ENCODE measurements at regions not wholly inside any gene's neighbourhood (a gene's known extent, or its start where the extent isn't known, plus 50 kb on each side); places are given as distances from the start of the nearest gene placed in this dataset.

DNA sequence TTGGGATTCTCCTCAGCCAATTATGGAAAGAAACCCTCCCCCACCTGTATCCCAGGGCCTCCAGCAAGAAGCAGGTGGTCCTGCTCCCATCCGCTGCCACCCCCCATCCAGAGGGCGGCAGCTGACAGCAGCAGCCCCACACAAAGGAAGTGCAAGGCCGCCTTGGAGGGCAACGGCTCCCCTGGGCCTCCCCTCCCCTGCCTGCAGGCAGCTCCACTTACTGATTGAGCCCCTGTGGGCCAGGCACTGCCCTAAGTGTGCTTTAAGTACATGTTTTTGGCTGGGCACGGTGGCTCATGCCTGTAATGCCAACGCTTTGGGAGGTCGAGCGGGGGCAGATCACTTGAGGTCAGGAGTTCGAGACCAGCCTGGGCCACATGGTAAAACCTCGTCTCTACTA, 257.6 kb downstream of the PARN start:
- no peak overlapping the region for H3T11ph ChIP-seq (ENCODE audit: low read length)
- Mint-ChIP-seq H3K9me3 (no peaks in the 10 kb centered on the region), H3K27me3 (ENCODE audit: low read depth) (no peaks in the 10 kb centered on the region; the same call in none of the 2 replicates), H3K4me3 (no peak overlapping the region), H3K27ac (peak overlapping the region in 1 of 3 experiments; percentile 55; a peak in 1 of 7 replicates), H3K36me3 (ENCODE audit: insufficient read depth in 1 of 3, low read depth in 3 of 3) (no peaks in the 10 kb centered on the region), H3K4me1 (peaks cover 4 to 13% of the 10 kb centered on the region in 2 experiments; a peak in 2 of 4 replicates)
- no peak overlapping the region for H2AK5ac ChIP-seq (ENCODE audit: insufficient read length, low read length)
- H3K56ac ChIP-seq (ENCODE audit: insufficient read length, low read depth, low read length): no peak overlapping the region
- no CpG with 5 or more reads among the region's 10 CpGs for WGBS (ENCODE audit: extremely low coverage, insufficient read length, low lambda C conversion rate)
- H3K27ac ChIP-seq (ENCODE audit: insufficient read length, low read depth, low read length): no peak overlapping the region
- no peak overlapping the region for H4K5ac ChIP-seq (ENCODE audit: insufficient read length, low read depth, low read length)
- H3K4me1 ChIP-seq (ENCODE audit: insufficient read depth, low read length): no peaks in the 10 kb centered on the region
- no peak overlapping the region for H2BK120ac ChIP-seq (ENCODE audit: low read depth, low read length, poor library complexity, severe bottlenecking)
- DNase-seq: no peak
- no peaks in the 10 kb centered on the region for H3K9me3 ChIP-seq (ENCODE audit: control insufficient read depth, low read depth, low read length)
- H3K27me3 ChIP-seq (ENCODE audit: insufficient read depth, low read length): no peaks in the 10 kb centered on the region
- H3K14ac ChIP-seq (ENCODE audit: insufficient read depth, low read length): no peak overlapping the region
- no peak overlapping the region for H3K9ac ChIP-seq (ENCODE audit: extremely low read depth, insufficient read length, low read length)
- H2BK15ac ChIP-seq (ENCODE audit: low read depth, low read length): no peak overlapping the region
- no peak overlapping the region for H3K4ac ChIP-seq (ENCODE audit: low read depth, low read length)
- no peaks in the 10 kb centered on the region for H3K23me2 ChIP-seq (ENCODE audit: insufficient read length, low read depth, low read length, poor library complexity, severe bottlenecking)
- TF ChIP-seq, protein P1, sequence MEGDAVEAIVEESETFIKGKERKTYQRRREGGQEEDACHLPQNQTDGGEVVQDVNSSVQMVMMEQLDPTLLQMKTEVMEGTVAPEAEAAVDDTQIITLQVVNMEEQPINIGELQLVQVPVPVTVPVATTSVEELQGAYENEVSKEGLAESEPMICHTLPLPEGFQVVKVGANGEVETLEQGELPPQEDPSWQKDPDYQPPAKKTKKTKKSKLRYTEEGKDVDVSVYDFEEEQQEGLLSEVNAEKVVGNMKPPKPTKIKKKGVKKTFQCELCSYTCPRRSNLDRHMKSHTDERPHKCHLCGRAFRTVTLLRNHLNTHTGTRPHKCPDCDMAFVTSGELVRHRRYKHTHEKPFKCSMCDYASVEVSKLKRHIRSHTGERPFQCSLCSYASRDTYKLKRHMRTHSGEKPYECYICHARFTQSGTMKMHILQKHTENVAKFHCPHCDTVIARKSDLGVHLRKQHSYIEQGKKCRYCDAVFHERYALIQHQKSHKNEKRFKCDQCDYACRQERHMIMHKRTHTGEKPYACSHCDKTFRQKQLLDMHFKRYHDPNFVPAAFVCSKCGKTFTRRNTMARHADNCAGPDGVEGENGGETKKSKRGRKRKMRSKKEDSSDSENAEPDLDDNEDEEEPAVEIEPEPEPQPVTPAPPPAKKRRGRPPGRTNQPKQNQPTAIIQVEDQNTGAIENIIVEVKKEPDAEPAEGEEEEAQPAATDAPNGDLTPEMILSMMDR (conservative IDR thresholded peaks at IDR 0.05): no peak
- H3K79me2 ChIP-seq (ENCODE audit: insufficient read depth, low read length): no peaks in the 10 kb centered on the region
- H3K79me1 ChIP-seq (ENCODE audit: insufficient read depth, low read depth, low read length, poor library complexity, severe bottlenecking): no peaks in the 10 kb centered on the region
- no peaks in the 10 kb centered on the region for H4K20me1 ChIP-seq (ENCODE audit: control insufficient read depth, insufficient read depth, insufficient read length)
- no peak overlapping the region for H2BK5ac ChIP-seq (ENCODE audit: insufficient read length, low read length)
- H4K91ac ChIP-seq (ENCODE audit: insufficient read length, low read depth, low read length): no peak overlapping the region
- no peak overlapping the region for H3K4me2 ChIP-seq (ENCODE audit: insufficient read depth, insufficient read length, low read length)
- H4K8ac ChIP-seq (replicated peaks; ENCODE audit: insufficient read length, low read depth, low read length): no peak overlapping the region
- H2BK12ac ChIP-seq (ENCODE audit: insufficient read length, low read depth, low read length): no peak overlapping the region
- H2BK20ac ChIP-seq (ENCODE audit: low read depth, low read length, poor library complexity, severe bottlenecking): no peak overlapping the region
- no peak overlapping the region for H2AFZ ChIP-seq (ENCODE audit: low read length)
- H3K23ac ChIP-seq (ENCODE audit: insufficient read length, low read depth, low read length): no peak overlapping the region
- no peak overlapping the region for H3K18ac ChIP-seq (ENCODE audit: insufficient read length, low read depth, low read length)

Data from H9 (cell line).